Cardiac fibroblast (primary cell): ENCODE measurements at regions not wholly inside any gene's neighbourhood (a gene's known extent, or its start where the extent isn't known, plus 50 kb on each side); places are given as distances from the start of the nearest gene placed in this dataset.

Experiments
- DNase-seq, 2 donors: peaks; one replicate each; pipeline versions ENCODE4 v3.0.0 to v3.0.0-alpha.2; 2010; ENCODE audit warnings: low read depth in 2 of 2
- H3K4me3 ChIP-seq, 2 donors: replicated peaks in 1 of 2; 1 replicate in 1 of 2; 2 replicates in 1 of 2; pipeline ENCODE4 v1.5.1; 2011; ENCODE audit warnings: low read depth in 2 of 2, low read length in 2 of 2, mild to moderate bottlenecking in 2 of 2, moderate library complexity in 1 of 2
- TF ChIP-seq, protein P1 (sequence below): IDR thresholded peaks from one replicate; pipeline ENCODE4 v1.5.1; 2011; ENCODE audit warnings: low read depth, mild to moderate bottlenecking, low read length, inconsistent platforms

DNA sequence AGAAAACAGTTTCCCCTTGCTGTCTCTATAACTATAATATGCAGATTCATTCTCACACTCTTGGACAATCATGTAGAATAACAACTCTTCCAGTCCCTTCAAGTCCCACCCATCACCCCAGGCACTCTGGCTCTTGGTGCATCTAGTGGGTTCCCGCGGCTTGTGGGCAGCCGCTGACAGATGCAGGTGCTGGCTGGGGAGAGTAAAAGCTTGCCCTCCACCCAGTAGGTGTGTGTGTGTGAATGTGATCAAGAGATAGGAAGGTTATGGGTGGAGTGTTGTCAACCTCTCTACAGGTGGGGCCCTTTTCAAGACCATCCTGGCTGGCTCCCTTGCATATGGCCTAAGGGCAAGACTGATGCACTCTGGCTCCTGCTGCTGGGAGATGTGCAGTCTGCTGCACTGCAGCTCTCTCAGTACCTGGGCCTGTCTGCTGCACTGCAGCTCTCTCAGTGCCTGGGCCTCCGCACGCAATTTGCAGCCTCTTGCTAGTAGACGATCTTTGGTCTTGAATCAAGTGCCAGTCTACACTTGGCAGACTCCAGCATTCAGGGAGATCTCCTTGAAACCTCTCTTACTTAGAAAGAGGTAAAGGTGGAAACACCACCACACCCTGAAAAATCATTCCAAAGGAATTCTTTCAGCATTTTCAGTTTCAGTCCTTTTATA, 189.7 kb upstream of the GDNF start:
- TF ChIP-seq, protein P1, sequence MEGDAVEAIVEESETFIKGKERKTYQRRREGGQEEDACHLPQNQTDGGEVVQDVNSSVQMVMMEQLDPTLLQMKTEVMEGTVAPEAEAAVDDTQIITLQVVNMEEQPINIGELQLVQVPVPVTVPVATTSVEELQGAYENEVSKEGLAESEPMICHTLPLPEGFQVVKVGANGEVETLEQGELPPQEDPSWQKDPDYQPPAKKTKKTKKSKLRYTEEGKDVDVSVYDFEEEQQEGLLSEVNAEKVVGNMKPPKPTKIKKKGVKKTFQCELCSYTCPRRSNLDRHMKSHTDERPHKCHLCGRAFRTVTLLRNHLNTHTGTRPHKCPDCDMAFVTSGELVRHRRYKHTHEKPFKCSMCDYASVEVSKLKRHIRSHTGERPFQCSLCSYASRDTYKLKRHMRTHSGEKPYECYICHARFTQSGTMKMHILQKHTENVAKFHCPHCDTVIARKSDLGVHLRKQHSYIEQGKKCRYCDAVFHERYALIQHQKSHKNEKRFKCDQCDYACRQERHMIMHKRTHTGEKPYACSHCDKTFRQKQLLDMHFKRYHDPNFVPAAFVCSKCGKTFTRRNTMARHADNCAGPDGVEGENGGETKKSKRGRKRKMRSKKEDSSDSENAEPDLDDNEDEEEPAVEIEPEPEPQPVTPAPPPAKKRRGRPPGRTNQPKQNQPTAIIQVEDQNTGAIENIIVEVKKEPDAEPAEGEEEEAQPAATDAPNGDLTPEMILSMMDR: no peak
- DNase-seq: no peak
- H3K4me3 ChIP-seq: no peak overlapping the region

DNA sequence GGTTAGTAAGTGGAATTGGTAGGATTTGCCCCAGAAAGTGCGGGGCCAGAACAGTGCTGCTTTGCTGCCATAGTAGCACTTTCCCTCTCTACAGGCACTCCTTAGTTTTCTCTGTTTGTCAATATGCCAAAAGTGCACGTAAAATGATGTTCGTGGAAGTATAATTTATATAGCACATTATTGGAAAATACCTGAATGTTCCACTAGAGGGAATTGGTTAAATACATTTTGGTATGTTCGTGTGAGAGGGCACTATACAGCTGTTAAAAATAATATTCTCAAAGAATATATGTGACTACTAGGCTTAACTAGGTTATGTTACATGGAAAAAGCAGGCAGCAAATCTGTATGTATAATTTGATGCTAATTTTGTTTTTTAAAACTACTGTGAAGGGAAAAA, 184.0 kb upstream of the GDNF start:
- TF ChIP-seq, protein P1: no peak
- DNase-seq: peak in 1 of 2 donors; percentile 17
- H3K4me3 ChIP-seq: no peak overlapping the region

DNA sequence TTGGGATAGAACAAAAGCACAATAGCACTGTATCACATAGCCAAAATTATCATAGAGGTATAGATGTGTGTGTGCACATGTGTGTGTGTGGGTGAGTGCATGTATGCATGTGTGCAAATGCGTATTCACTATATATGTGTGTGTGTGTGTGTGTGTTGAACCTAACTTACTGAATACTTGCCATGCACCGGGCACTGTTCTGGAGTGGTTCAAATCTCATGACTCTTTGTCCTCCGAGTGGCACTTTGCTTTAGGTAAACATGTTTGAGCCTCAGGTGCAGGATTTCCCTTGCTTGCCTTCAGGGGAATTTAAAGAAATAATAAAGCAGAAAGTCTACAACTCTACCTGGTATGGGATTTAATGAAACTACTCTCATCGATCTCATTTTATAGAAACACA, 183.5 kb upstream of the GDNF start:
- TF ChIP-seq, protein P1: no peak
- no peak for DNase-seq
- H3K4me3 ChIP-seq: no peak overlapping the region

DNA sequence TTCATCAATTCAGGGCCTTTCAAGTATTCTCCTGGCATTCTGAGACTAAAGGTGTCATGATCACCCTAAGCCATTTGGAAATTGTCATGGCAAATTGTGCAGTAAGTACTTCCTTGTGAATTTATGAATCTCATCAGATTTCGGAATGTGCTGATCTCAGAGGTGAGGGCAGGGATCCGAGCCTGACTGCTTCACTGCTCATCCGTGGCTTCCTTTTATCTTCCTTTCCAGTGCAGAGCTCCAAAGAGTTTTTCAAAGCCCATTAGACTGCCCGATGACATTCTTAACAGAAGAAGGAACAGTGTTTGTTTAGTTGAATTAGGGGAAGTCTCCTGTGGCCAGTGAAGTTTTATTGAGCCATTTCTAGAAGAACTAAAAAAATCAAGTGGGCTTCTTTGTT, 182.8 kb upstream of the GDNF start:
- no peak for DNase-seq
- TF ChIP-seq, protein P1: no peak
- H3K4me3 ChIP-seq: no peak overlapping the region

DNA sequence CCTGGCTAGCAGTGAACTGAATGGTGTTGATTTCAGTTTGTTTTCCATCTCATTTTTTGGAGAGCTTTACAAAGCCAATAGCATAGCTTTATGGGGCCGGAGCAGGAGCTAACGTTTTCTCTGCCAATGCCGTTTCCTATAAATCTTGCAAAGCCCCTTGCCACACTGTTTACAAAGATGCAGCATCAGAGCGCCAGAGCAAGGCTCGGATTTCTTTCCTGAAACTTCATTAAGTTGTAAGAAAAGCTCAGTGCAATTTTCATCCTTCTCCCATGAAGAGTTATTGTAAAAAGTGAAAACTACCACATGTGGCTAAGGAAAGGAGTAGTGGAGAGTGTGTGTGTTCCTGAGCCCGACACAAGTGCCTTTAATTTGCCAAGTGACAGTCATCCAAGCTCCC, 178.2 kb upstream of the GDNF start:
- DNase-seq: no peak
- no peak overlapping the region for H3K4me3 ChIP-seq
- TF ChIP-seq, protein P1: no peak

DNA sequence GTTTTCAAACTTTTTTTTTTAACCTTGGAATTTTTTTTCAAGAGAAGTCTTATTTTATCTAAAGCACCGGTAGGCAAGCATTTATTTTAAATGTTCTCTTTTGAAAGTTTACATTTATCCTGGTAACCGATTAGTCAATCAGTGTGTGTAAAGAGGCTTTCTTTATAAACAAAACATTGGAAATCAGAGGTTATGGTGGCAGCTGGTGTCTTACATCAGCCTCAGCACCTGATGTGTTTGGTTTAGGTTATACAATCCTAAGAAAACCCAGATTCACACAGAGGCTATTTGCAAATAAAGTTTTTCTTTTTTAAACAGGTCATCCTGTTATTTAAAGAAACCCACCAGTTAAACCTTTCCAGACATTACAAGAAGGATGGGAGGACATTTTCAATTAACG, 173.3 kb upstream of the GDNF start:
- no peak for DNase-seq
- TF ChIP-seq, protein P1: no peak
- H3K4me3 ChIP-seq: no peak overlapping the region

DNA sequence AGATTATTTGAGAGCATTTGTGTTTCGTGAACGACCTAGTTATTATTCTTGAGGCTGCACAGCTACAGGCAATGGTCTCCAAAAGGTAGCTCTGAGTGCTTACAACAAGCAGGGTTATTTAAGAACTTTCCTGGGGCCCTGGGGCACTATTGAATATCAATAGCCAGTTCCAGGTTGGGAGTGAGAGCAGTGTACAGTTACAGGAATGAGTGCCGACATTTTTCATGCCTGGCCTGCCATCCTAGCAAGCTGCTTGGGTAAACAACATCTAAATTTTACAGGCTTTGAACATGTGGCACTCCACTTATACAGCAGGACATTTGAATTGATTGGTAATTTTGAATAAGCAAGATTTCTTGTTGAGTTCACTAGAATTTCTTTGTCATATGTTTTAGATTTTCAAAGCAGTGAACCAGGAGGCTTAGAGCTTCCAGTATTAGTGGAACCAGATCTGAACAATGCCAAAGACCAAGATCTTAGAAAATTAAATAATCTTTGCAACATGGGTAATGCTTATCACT, 171.9 kb upstream of the GDNF start:
- TF ChIP-seq, protein P1: no peak
- no peak overlapping the region for H3K4me3 ChIP-seq
- DNase-seq: no peak
